ENCODE measurements at regions not wholly inside any gene's neighbourhood (a gene's known extent, or its start where the extent isn't known, plus 50 kb on each side); places are given as distances from the start of the nearest gene placed in this dataset.
A peak's percentile ranks its signal among the peaks of the same experiment; 100 is the strongest.
"Not testable (repeated sequence)": the region's sequence is repeated elsewhere in the genome, so short reads cannot be mapped to it uniquely, and the experiment has no call there.

DNA sequence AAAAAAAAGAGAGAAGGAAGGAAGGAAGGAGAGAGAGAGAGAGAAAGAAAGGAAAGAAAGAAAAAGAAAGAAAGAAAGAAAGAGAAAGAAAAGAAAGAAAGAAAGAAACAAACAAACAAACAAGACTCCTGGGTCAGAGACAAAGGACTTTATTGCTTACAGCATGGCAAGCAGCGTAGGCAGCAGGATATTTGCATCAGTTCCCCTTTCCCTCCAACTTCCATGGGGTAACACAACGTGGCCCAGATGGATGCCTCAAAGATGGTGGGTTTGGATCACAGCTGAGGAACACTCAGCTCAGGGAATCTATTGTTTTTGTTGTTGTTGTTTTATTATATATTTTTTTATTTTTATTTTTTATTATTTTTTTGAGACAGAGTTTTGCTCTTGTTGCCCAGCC lies 128.5 kb upstream of the VKORC1L1 start:
- no peak for DNase-seq

DNA sequence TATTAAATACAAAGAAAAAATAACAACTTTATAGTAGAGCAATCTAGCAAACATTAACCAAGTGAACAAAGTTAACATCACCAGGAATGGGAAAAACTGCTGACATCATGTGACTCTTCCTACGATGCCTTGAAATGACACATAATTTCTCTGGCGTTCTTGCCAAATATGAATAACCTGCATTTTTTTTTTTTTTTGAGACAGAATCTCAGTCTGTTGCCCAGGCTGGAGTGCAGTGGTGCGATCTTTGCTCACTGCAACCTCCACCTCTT lies 126.5 kb upstream of the VKORC1L1 start:
- DNase-seq: no peak

GRCh38 chr7:65749039-65749438 lies 123.8 kb upstream of the VKORC1L1 start:
- no peak for DNase-seq

DNA sequence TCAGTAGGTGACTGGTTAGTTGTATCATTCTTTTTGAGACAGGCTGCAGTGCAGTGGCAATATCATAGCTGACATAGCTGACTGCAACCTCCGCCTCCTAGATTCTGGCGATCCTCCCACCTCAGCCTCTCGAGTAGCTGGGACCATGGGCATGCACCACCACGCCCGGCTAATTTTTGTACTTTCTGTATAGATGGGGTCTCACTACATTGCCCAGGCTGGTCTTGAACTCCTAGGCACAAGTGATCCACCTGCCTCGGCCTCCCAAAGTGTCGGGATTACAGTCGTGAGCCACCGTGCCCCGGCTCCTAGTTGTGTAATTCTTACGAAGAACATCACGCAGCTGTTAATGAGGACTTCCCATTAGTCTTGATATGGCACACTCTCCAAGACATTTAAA lies 123.4 kb upstream of the VKORC1L1 start:
- no peak for DNase-seq

DNA sequence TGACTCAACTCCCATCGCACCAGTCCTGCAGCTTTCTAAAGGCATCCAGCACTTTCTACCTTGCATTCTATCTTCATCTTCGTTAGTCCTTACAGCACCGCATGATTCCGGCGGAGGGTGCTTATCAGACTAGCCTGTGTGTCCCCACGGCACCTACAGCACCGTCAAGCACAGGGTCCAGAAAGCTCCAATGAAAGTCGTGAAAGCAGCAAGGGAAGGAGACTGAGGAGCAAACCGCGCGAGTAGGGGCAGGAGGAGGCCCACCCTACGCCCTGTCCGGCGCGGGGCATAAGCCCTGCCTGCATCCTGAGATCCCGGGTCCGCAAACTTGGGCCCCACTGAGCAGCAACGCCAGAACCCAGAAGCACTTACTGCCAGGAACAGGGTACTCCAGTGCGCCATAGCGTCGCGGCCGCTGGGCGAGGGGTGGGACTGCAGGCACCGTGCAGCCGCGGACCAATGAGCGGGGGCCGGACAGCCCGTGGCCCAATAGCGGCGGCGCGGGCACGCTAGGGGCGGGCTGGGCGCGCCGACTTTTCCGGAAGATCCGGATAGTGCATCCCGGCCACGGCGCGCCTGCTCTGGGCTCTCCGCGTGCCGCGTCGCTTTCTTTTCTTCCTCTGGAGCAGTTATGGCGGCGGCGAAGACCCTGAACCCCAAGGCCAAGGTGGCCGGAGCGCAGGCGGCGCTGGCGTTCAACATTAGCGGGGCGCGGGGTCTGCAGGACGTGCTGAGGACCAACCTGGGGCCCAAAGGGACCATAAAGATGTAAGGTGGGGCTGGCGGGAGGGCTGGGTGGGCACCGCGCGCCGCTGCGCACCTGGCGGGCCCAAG lies 122.1 kb upstream of the VKORC1L1 start:
- peak; percentile 92 for DNase-seq

DNA sequence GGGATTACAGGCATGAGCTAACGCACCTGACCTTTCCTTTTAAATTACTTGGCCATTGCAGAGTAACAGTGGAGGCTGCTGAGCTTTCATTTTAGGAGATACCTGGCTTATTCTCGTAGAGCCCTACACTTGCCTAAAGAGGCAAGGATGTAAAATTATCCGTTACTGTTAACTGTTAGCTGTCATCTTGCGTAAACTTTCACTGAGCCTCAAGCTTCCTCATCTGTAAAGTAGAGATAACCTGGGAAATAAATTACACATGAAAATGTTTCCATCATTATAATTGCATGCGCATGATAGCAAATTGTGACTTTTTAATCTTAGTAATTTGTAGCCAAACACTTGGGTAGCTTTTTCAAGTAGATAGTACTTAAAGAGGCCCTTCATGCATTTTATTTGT lies 118.8 kb upstream of the VKORC1L1 start:
- DNase-seq: not testable (repeated sequence)

DNA sequence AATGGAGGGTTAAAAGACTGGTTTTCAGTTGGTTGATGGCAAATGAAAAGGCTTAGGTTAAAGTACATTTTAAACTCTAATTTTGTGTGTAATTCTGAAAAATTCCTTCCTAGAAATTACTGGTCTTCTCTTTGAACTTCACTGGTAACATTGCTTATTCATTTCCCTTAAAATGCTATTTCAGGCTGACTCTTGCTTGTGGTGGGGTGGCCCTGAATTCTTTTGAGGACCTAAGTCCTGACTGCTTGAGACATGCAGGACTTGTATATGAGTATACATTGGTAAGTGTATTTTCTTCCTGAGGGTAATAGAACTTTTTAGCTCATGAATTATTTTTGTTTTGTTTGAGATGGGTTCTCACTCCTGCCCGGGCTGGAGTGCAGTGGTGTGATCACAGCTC lies 113.9 kb upstream of the VKORC1L1 start:
- DNase-seq: not testable (repeated sequence)

DNA sequence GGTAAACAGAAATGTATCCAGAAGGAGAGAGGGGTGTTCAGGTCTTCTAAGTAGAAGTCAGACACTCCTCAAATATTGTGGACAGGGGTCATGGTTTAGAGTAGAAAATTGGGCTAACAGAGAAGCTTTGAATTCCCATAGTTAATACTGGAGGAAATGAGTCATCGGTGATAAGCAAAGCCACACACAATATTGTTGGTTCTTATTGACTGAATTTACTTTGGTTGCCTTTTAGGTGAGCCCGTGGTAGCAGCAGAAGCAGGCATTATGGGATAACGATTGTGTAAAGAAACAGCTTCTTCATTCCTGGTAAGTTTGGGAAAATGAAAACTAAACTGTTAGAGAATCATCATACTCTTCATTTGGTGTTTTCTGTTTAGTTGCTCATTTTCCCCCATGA lies 110.2 kb upstream of the VKORC1L1 start:
- DNase-seq: not testable (repeated sequence)

- DNase-seq: not testable (repeated sequence)
Observed at GRCh38 chr7:65763114-65763513, 109.8 kb upstream of the VKORC1L1 start.

GRCh38 chr7:65770473-65771225 lies 102.2 kb upstream of the VKORC1L1 start:
- peak; percentile 92 for DNase-seq

DNA sequence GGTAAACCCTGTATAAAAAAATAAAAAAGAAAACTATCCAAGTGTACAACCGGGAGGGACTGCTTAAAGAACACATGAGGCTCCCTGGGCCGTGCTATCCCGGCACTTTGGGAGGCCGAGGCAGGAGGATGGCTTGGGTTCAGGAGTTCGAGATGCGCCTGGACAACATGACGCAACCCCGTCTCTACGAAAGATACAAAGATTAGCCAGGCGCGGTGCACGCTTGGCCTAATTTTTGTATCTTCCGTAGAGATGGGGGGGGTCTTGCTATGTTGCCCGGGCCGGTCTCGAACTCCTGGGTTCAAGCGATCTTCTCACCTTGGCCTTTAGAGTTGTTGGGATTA lies 101.7 kb upstream of the VKORC1L1 start:
- not testable (repeated sequence) for DNase-seq

DNA sequence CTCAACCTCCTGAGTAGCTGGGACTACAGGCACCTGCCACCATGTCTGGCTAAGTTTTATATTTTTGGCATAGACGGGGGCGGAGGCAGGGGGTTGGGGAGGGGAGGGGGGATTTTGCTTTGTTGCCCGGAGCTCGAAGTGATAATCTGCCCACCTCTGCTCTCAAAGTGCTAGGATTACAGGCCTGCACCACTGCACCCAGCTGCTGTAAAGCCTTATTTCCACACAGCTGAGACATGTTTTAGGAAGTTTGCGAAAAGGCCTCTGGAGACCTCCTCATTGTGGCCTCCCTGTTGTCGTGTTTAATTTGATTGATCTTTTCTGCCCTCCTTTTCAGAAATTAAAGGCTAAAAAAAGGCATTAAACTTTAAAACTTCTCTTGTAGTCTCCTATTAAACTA lies 96.2 kb upstream of the VKORC1L1 start:
- DNase-seq: not testable (repeated sequence)

DNA sequence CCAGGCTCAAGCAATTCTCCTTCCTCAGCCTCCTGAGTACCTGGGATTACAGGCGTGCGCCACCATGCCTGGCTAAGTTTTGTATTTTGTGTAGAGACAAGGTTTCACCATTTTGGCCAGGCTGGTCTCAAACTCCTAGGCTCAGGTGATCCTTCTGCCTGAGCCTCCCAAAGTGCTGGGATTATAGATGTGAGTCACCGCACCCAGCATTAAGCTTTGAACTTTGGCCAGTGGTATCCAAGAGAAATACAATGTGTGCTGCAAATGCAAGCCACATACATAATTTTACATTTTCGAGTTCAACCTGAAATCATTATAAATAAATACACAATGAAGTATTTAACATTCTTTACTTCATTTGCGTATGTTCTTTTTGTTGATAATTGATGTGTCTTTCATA lies 82.9 kb upstream of the VKORC1L1 start:
- DNase-seq: not testable (repeated sequence)

- not testable (repeated sequence) for DNase-seq
Observed at GRCh38 chr7:65791788-65792187, 81.1 kb upstream of the VKORC1L1 start.

DNA sequence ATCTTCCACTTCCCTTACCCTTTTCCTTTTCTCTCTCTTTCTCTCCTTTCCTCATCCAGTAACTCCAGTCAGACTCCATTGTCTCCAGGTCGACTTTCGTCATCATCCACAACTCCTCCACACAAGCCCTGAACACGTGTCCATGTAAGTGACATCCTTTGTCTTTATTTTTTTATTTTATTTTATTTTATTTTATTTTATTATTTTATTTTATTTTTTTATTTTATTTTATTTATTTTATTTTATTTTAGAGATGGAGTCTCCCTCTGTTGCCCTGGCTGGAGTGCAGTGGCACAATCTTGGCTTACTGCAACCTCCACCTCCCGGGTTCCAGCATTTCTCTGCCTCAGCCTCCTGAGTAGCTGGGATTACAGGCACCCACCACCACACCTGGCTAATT lies 80.1 kb upstream of the VKORC1L1 start:
- not testable (repeated sequence) for DNase-seq

- DNase-seq: not testable (repeated sequence)
Observed at GRCh38 chr7:65794671-65795391, 78.0 kb upstream of the VKORC1L1 start.

GRCh38 chr7:65795392-65795716 lies 77.5 kb upstream of the VKORC1L1 start:
- DNase-seq: not testable (repeated sequence)

GRCh38 chr7:65796205-65796604 lies 76.7 kb upstream of the VKORC1L1 start:
- DNase-seq: no peak

- DNase-seq: not testable (repeated sequence)
Observed at GRCh38 chr7:65797086-65797485, 75.8 kb upstream of the VKORC1L1 start.

- DNase-seq: not testable (repeated sequence)
Observed at GRCh38 chr7:65797566-65797965, 75.3 kb upstream of the VKORC1L1 start.

DNA sequence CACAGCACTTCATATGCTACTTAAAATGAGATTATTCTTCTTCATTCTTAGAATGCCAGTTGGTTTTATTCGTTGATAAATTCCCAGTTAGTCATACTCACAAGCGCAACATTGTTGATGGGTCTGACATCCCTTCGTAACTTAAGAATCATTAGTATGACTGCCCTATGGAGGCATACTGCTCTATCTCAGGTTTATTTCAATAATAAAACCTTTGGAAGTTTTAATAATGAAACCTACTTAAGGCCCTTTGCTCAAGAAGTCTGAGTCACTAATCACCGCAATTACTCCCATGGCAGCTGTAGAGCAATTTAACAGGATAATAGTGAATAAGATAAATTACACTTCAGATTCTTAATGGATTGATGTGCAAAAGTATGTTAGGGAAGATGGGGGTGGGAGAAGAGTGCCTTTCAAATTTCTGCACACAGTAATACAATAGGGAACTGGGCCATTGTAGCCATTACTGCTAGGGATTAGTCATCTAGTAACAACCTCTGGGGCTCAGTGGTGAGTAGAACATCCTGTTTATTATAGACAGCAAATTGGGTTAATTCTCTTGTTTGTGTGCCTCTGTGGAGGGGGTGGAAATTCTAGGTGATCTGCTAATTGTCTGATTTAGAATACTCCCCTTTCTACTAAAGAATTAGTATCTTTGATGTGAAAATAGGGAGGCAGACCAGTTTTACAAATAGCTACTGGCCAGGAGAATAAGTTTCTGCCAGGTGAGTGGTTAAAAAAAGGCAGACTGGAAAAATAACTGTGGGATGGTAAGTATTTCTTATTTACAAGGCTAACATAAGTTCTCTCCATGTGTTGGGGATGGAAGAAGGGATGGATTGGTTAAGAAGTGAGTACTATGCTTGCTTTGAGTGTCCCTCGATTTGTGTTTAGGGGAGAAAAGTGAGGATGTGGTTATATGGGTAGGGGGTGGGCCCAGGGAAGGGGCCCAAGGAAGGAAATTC lies 74.5 kb upstream of the VKORC1L1 start:
- DNase-seq: no peak

- DNase-seq: not testable (repeated sequence)
Observed at GRCh38 chr7:65800191-65800590, 72.7 kb upstream of the VKORC1L1 start.

All from renal pelvis (tissue), 1 donor.